ENCODE measurements at regions not wholly inside any gene's neighbourhood (a gene's known extent, or its start where the extent isn't known, plus 50 kb on each side); places are given as distances from the start of the nearest gene placed in this dataset.
A peak's percentile ranks its signal among the peaks of the same experiment; 100 is the strongest.
"Not testable (repeated sequence)": the region's sequence is repeated elsewhere in the genome, so short reads cannot be mapped to it uniquely, and the experiment has no call there.

DNA sequence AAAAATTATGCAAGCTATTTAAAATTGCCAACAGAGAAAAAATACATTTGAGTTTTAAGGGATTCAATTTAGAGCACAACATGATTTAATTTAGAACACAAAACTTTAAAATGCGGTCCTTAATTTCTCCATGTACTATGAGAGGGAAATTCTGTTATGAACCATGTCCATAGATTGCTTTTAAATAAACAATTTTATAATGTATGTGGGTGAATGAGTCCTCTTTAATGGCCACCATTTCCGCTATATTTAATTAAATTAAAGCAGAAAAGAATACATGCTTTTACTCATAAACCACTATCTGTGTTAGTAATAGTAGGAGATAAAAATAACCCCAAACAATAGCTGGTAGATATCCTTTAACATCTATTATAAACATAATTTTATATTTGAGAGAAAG, 914.6 kb downstream of the LTN1 start:
- in situ Hi-C loops (cut with HindIII; ENCODE audit: low pct_unique_long_range_greater_than_20kb, low sequenced_read_pairs) = no loop called here

DNA sequence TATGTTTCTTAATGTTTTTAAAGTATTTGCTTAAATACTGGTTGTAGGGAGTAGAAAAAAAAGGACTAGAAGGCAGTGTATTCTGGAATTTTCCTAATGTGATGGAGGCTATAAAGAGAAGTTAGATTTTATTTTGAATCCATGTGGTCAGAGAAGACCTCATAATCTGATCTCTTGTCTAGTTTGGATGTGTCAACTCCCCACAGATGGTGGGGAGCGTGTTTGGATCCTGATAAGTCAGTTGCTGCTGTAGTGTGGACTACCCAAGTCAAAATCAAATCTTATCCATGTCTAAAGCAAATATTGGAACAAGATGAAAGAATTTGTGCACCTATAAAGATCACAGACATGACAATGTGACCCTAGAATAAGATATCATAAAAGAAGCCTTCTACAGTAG, 918.0 kb downstream of the LTN1 start:
- in situ Hi-C loops (cut with HindIII; ENCODE audit: low pct_unique_long_range_greater_than_20kb, low sequenced_read_pairs) = no loop called here
- no peak for DNase-seq (ENCODE audit: low read depth, low spot score)

More for the DNA sequence above, 914.6 kb downstream of the LTN1 start:
- no peak for DNase-seq (ENCODE audit: low read depth, low spot score)

DNA sequence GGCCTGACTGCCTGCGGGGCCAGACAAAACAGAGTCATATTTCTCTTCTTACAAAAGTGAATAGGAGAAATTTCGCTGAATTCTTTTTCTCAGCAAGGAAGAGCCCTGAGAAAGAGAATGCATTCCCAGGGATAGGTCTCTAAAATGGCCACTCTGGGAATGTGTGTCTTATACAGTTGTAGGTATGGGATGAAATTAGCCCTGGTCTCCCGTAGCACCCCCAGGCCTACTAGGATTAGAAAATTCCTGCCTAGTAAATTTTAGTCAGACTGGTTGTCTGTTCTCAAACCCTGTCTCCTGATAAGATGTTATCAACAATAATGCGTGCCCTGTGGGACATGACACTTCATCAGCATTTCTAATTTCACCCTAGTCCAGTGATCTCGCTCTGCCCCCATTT, 920.1 kb downstream of the LTN1 start:
- in situ Hi-C loops (cut with HindIII; ENCODE audit: low pct_unique_long_range_greater_than_20kb, low sequenced_read_pairs) = no loop called here
- DNase-seq (ENCODE audit: low read depth, low spot score) = no peak

DNA sequence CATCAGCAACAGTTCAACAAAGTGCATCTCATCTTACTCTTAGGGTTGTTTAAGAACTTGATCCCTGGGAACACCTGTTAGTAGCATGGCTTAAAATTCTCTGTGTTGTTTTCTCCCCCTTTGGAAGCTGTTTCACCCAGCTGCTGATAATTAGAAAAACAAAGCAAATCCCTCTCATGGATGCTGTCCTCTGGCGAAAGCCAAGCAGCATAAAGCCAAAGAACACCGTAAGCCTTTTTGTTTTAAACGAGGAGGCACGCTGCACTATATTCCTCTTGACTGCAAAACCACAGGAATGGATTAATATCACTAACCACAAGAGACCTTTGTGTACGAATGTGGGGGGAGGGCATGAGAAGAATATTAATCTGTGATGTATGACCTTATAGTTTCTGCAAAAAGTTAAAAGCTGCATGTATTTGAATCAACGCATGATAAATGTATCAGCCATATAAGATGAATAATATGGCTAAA, 923.2 kb downstream of the LTN1 start:
- DNase-seq (ENCODE audit: low read depth, low spot score) = peak; percentile 77
- in situ Hi-C loops (cut with HindIII; ENCODE audit: low pct_unique_long_range_greater_than_20kb, low sequenced_read_pairs) = no loop called here

DNA sequence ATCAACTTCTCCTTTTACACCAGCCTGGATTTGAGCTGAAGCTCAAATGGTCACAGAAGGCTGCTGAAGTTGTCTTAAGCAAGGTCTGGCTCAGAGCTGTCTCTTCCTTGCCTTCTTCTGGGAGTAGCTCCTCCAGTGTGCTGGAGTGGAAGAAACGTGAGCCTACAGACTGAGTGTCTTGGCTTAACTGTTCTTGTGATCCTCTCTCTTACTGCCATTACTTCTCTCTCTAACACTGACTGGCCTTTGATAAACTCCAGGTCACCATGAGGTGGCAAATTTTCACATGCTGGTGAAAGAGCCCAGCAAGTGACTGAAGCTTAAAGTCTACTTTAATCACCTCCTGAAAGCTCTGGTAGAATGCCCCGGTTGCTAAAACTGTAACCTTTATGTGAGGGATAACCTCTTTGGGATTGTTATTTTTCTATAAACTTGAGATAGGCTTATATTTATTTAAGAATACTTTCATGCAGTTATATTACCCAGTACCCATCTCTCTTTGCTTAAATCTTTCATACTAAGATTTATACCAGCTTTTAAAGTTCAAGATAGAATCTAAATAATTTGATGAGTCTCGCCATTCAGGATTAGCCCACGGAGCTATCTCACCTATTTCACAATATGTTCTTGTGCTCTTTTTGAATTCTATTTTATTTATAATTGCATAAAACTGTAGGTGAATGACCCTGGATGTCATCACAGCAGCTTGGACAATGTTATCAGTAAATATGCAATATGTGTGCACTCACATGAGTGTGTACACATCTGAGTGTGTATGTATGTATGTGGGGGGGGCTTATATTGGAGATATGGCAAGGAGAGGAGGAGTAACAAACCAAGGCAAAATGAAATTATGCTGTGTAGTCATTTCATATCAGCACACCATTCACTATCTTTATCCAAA, 924.0 kb downstream of the LTN1 start:
- peak; percentile 37 for DNase-seq (ENCODE audit: low read depth, low spot score)
- in situ Hi-C loops (cut with HindIII; ENCODE audit: low pct_unique_long_range_greater_than_20kb, low sequenced_read_pairs) = no loop called here

DNA sequence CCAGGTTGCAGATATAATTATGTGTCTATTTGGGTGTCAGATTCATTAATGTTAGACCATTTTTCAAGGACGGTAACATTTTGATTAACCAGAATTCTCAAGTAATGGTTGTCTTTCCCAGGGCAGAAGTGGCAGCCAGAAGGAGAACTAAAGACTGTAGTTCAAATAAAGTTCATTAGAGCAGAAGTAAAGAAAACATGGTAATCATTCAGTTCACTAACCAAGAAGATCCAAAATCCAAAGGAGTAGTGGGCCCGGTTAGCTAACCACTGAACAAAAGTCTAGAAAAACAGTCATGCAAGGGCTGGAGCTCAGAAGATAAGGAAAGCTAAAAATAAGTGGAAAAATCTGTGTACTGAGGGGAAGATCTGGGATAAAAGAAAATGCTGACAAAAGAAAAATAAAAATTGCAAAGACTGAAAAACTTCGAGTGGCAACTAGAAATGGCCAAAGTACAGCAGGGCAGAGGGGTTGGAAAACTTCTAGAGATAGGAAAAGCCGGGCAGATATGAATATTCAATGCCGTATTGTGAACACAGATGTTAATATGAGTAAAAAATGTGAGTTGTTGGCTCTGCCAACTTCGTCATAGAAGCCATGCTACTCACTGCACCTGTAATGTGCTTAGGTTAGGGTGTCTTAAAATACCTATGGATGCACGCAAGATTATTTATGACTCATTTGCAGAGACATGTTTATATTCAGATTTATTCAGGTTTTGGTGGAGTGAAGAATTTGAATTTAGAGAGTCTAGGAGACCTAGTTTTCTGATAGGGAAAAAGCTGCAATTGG, 925.9 kb downstream of the LTN1 start:
- no peak for DNase-seq (ENCODE audit: low read depth, low spot score)
- in situ Hi-C loops (cut with HindIII; ENCODE audit: low pct_unique_long_range_greater_than_20kb, low sequenced_read_pairs) = no loop called here

DNA sequence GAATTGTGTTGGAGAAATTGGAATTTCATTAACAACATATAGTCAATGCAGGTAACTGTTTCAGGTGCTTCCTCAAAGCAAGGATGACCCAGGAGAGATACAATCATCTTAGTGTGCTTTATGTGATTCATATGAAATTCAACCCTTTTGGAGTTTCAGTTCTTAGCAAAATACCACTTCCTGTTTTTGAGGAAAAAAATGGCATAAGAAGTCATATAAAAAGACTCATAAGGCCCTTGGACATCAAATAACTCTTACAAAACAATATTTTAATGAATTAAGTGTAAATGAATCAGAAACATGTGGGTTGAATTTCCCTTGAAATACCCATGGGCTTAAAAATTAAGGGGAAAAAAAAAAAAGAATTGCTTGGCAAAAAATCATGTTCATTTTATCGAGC, 926.6 kb downstream of the LTN1 start:
- no peak for DNase-seq (ENCODE audit: low read depth, low spot score)
- in situ Hi-C loops (cut with HindIII; ENCODE audit: low pct_unique_long_range_greater_than_20kb, low sequenced_read_pairs) = no loop called here

DNA sequence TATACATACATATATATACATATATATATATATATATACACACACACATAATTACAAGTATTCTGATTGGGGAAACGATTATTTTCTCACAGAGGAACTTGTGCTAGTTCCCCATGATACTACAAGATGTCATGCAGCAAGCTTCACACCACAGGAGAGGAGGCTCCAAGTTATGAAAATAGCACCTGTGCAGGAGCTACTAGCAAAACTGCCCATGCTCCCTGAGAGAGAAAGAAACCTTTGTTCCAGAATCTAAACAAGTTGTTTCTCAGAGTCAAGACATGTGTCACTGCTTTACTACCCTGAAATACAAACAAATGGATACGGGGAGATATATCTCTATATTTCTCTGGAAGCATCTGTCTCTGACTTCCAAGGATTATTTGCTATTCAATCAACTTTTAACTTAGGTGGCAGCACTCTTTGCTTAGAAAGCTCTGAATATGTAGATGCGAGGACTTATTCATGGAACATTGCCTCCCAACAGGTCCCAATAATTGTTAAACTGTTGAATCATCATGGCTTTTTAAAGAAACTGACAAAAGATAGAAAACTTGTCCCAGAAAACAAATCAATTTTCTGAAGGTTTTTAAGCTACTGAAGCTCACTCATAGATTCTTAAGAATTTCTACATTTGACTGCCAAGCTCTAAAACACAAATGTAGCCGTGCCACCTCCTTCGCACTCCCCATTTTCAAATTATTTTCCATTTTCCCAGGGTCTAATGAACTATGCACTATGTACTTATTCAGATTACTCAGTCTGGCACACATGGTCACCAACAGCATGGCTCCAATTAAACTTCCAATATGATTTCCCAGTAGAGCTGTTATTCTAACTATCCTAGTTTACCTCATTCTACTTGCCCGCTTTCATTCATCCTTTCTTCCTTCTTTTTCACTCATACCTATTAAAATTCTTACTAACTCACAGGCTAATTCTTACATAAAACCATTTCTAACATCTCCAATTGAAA, 929.1 kb downstream of the LTN1 start:
- DNase-seq (ENCODE audit: low read depth, low spot score) = no peak
- in situ Hi-C loops (cut with HindIII; ENCODE audit: low pct_unique_long_range_greater_than_20kb, low sequenced_read_pairs) = no loop called here

DNA sequence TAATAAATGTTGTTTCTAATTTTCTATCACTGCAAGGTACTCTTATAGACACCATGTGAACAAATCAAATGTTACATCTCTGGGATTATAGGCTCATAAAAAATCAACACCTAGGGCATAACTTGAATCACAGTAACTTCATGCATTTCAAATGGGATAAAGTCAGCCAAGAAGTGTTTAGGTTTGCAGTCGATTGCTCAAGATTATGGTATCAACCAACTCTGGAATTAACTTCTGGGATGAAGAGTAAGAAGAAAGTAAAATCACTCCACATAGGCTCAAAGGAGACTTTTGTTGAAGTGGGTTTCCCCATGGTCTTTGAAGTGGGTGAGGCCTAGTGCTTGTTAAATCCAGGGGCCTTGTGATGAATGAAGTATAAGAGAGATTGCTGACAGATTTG, 939.7 kb downstream of the LTN1 start:
- in situ Hi-C loops (cut with HindIII; ENCODE audit: low pct_unique_long_range_greater_than_20kb, low sequenced_read_pairs) = not testable (repeated sequence)
- DNase-seq (ENCODE audit: low read depth, low spot score) = peak; percentile 48

DNA sequence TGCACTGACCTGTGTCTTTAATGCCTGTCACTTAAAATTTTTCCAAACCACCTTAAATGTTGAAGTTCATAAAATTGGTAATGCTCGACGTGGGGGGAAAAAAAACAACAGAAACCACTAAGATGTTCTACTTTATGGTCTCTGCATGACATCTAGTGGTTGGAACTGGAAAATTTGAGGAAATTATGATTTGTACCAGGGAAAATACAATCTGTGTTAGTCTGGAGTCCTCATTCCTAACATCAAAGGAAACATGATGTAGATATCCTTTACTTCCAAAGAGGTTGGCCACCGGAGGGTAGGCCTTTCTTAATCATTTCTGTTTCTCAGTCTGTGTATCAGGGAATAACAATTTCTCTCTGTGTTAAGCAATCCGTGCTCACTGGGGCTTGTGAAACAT, 941.0 kb downstream of the LTN1 start:
- in situ Hi-C loops (cut with HindIII; ENCODE audit: low pct_unique_long_range_greater_than_20kb, low sequenced_read_pairs) = not testable (repeated sequence)
- peak; percentile 73 for DNase-seq (ENCODE audit: low read depth, low spot score)

DNA sequence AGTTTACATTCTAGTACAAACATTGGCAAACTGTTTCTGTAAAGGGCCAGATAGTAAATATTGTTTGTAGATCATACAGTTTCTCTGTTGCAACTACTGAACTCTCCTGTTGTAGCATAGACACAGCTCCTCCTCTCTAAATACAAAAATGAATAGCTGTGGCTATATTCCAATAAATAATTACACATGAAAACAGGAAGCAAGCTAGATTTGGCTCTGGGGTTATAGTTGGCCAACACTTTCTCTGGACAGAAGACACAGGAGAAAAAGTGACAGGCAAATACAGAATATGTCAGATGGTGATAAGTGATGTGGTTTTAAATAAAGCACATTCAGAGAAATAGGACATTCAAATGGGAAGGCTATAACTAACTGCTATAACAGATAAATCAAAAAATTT, 957.0 kb downstream of the LTN1 start:
- in situ Hi-C loops (cut with HindIII; ENCODE audit: low pct_unique_long_range_greater_than_20kb, low sequenced_read_pairs); DNase-seq (ENCODE audit: low read depth, low spot score): not testable (repeated sequence)

DNA sequence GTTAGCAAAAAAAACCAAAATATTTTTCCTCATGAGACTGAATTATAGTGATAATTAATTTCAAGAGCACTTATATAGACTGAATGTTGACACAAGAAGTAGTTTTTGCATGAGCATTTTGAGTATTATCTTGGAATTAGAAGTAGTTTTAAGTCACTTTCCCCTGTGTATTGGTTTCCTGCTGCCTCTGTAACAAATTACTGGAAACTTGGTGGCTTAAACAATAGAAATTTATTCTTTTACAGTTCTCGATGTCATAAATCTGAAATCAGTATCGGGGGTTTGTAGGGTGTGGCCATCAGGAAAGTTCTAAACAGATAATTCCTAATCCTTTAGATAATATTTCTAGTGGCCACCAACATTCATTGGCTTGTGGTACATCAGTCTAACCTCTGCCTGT, 957.8 kb downstream of the LTN1 start:
- in situ Hi-C loops (cut with HindIII; ENCODE audit: low pct_unique_long_range_greater_than_20kb, low sequenced_read_pairs); DNase-seq (ENCODE audit: low read depth, low spot score): not testable (repeated sequence)

DNA sequence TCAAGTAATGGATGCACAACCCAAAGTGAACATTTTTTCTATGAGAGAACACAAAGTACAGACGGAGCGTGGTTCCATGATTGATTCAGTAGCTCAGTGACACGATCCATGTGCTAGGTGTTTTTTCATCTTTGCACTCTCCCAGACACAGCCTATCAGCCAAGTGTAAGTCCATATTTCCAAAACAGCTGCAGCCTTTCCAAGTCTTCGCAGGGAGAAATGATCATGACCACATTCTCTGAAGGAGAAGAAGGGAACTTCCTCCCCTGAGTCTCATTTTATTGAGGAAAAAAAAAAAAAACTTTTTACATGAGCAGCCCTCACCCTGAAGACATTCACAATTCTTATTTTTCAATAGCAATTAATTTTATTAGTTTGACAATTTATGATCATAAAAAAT, 958.3 kb downstream of the LTN1 start:
- in situ Hi-C loops (cut with HindIII; ENCODE audit: low pct_unique_long_range_greater_than_20kb, low sequenced_read_pairs); DNase-seq (ENCODE audit: low read depth, low spot score): not testable (repeated sequence)

DNA sequence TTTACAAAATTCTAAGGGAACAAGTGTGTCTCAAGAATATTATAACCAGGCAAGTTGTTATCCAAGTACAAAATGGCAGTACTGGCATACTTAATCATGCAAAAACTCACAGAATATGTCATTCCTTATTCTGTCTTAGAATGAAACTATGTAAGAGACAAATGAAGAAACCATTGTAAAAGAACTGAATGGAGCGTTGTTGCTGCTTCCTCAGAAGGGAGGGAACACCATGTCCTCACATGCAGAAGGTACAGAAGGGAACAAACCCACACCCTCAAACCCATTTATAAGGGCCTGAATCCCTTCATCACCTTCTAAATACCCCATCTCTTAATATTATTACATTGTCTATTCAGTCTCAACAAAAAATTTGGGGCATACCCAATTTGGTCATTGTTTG, 960.0 kb downstream of the LTN1 start:
- in situ Hi-C loops (cut with HindIII; ENCODE audit: low pct_unique_long_range_greater_than_20kb, low sequenced_read_pairs); DNase-seq (ENCODE audit: low read depth, low spot score): not testable (repeated sequence)

DNA sequence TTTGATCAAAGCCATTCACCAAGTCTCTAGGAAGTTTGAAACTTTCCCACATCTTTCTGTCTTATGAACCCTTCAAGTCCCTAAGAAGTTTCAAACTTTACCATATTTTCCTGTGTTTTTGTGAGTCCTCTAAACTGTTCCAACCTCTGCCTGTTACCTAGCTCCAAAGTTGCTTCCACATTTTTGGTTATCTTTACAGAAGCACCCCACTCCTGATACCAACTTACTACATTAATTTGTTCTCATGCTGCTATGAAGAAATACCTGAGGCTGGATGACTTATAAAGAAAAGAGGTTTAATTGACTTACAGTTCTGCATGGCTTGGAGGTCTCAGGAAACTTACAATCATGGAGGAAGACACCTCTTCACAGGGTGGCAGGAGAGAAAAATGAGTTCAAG, 961.6 kb downstream of the LTN1 start:
- in situ Hi-C loops (cut with HindIII; ENCODE audit: low pct_unique_long_range_greater_than_20kb, low sequenced_read_pairs); DNase-seq (ENCODE audit: low read depth, low spot score): not testable (repeated sequence)

DNA sequence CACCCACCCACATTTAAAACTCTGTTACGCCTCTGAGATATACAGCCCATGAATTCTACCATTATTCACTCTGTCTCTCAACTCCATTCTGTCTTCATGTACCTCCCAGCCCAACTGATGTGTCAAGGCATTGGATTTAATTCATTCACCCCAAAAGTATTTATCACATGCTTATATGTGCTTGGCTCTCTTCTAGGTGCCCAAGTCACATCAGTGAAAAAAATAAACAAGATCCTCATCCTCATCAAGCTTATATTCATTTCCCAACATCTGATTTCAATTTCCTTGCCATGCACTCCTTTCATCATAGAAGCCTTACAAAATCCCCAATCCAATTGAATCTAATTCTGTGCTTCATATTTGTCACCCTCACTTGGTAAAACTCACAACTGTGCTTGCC, 967.6 kb downstream of the LTN1 start:
- in situ Hi-C loops (cut with HindIII; ENCODE audit: low pct_unique_long_range_greater_than_20kb, low sequenced_read_pairs) = no loop called here
- DNase-seq (ENCODE audit: low read depth, low spot score) = no peak

All from SK-MEL-5 (cell line).